ENCODE measurements at regions not wholly inside any gene's neighbourhood (a gene's known extent, or its start where the extent isn't known, plus 50 kb on each side); places are given as distances from the start of the nearest gene placed in this dataset.

GRCh38 chr20:22931653-22932608 lies 103.2 kb upstream of the SSTR4 start (continued):
- TF ChIP-seq ZNF646 (CRISPR knock-in tag; IDR thresholded peaks at IDR 0.05) (no peak), NBN (conservative IDR thresholded peaks at IDR 0.05) (no peak), ZNF746 (CRISPR knock-in tag; IDR thresholded peaks at IDR 0.05) (no peak), ZNF335 (CRISPR knock-in tag; IDR thresholded peaks at IDR 0.05) (no peak), CREM (IDR thresholded peaks at IDR 0.05) (no peak), CREM (CRISPR knock-in tag; IDR thresholded peaks at IDR 0.05) (no peak), PLRG1 (conservative IDR thresholded peaks at IDR 0.05) (no peak), HNF4G (IDR thresholded peaks at IDR 0.05; ENCODE audit: borderline replicate concordance, low read depth, low read length) (peak; percentile 72), HNF4G (CRISPR knock-in tag; IDR thresholded peaks at IDR 0.05; ENCODE audit: borderline replicate concordance, low read depth) (no peak), RBM39 (IDR thresholded peaks at IDR 0.05; ENCODE audit: low read depth, low read length, poor library complexity, severe bottlenecking) (no peak), SOX6 (IDR thresholded peaks at IDR 0.05) (no peak), SOX6 (CRISPR knock-in tag; IDR thresholded peaks at IDR 0.05) (peak; percentile 27; the same call in 1 of the 2 replicates), NCOR1 (IDR thresholded peaks at IDR 0.05; ENCODE audit: borderline replicate concordance, low read length) (peak; percentile 44; the same call in 1 of the 2 replicates), KDM1A (CRISPR knock-in tag; IDR thresholded peaks at IDR 0.05) (no peak), IRF9 (CRISPR knock-in tag; IDR thresholded peaks at IDR 0.05; ENCODE audit: borderline replicate concordance) (no peak), ZNF136 (CRISPR knock-in tag; IDR thresholded peaks at IDR 0.05; ENCODE audit: low read depth) (no peak), SIX1 (CRISPR knock-in tag; IDR thresholded peaks at IDR 0.05; ENCODE audit: borderline replicate concordance) (no peak), ARID5B (CRISPR knock-in tag; IDR thresholded peaks at IDR 0.05) (0 out of 2 replicates have a peak, but pooled peaks have one; percentile 9), ZFP1 (CRISPR knock-in tag; IDR thresholded peaks at IDR 0.05) (no peak), HNRNPLL (IDR thresholded peaks at IDR 0.05; ENCODE audit: low read depth, low read length, poor library complexity, severe bottlenecking) (no peak)

Measured in HepG2 (cell line).